K562 (cell line): ENCODE measurements at regions not wholly inside any gene's neighbourhood (a gene's known extent, or its start where the extent isn't known, plus 50 kb on each side); places are given as distances from the start of the nearest gene placed in this dataset.

Experiments used
- ATAC-seq: fragments of 200-7000 bp; cut with Tn5 transposase; 3 replicates; pipeline ENCODE4 v1.9.1; 2020; ENCODE audit warnings: moderate library complexity
- BruUV-seq: library from RNA; stranded (reverse); fragments of 400-500 nt; replicated peaks from 2 replicates; lab custom pipeline; 2021; lab: Mats Ljungman, UMichigan
- CTCF ChIA-PET: fragments of 300-600 bp; formaldehyde crosslinking; extraction: SDS; loops from one replicate; lab custom pipeline; 2021; ENCODE audit warnings: low intra/inter-chr PET ratio; lab: Yijun Ruan, JAX
- POLR2A ChIA-PET: fragments of 300-600, 350-650 bp; sonication (Branson Sonifier 250); formaldehyde crosslinking; extraction: SDS; loops from one replicate; lab custom pipeline; 2021; ENCODE audit warnings: antibody characterized with exemption, inconsistent platforms; lab: Yijun Ruan, JAX
- DNase-seq, 4 experiments: peaks; one replicate each; pipeline versions ENCODE4 v3.0.0 to v3.0.0-alpha.2; 2011 to 2018; ENCODE audit warnings: low spot score in 3 of 4, mixed read lengths in 3 of 4; ENCODE audit errors: extremely low read depth in 1 of 4
- FAIRE-seq: peaks from 2 replicates; lab custom pipeline; 2011; peaks lifted over from hg19 to GRCh38; lab: Jason Lieb, UNC
- H2AFZ ChIP-seq: 2 replicates; pipeline ENCODE4 v1.6.0; 2011; ENCODE audit warnings: low read depth, low read length, control low read depth, inconsistent platforms
- H3K27ac ChIP-seq: fragments of 200-600 bp; 3 replicates; pipeline ENCODE4 v1.8.0; 2011; ENCODE audit warnings: low read depth, mild to moderate bottlenecking, control low read depth, inconsistent platforms, low read length, moderate library complexity, mixed read lengths; ENCODE audit errors: extremely low read depth
- H3K27me3 ChIP-seq, 2 experiments: fragments of 300-600 bp in 1 of 2; 2 replicates in 1 of 2; 3 replicates in 1 of 2; pipeline versions ENCODE4 v1.6.0 to v1.8.0; 2011; ENCODE audit warnings: inconsistent platforms in 2 of 2, low read length in 2 of 2, mild to moderate bottlenecking in 1 of 2, mixed read lengths in 1 of 2, moderate library complexity in 1 of 2; ENCODE audit not compliant: control insufficient read depth in 2 of 2, insufficient read depth in 2 of 2
- H3K36me3 ChIP-seq: fragments of 300-600 bp; 3 replicates; pipeline ENCODE4 v1.8.0; 2011; ENCODE audit warnings: mild to moderate bottlenecking, low read length, inconsistent platforms; ENCODE audit not compliant: control insufficient read depth, insufficient read depth
- H3K4me1 ChIP-seq, 2 experiments: fragments of 200-600 bp in 1 of 2; replicated peaks in 1 of 2; 2 replicates in 1 of 2; 3 replicates in 1 of 2; pipeline versions ENCODE4 v1.5.1 to v1.8.0; 2011; ENCODE audit warnings: inconsistent platforms in 2 of 2, low read length in 2 of 2, mild to moderate bottlenecking in 1 of 2, mixed read lengths in 1 of 2, moderate library complexity in 1 of 2; ENCODE audit not compliant: control insufficient read depth in 2 of 2, insufficient read depth in 2 of 2
- H3K4me2 ChIP-seq: 2 replicates; pipeline ENCODE4 v1.6.1; 2011; ENCODE audit warnings: low read length, control low read depth, inconsistent platforms, mixed read lengths; ENCODE audit not compliant: insufficient read depth
- H3K4me3 ChIP-seq: fragments of 200-600 bp; sonication (generic), shearing (Covaris generic); 2 replicates; pipeline ENCODE4 v1.5.1; 2016; ENCODE audit warnings: control low read depth, inconsistent platforms
- H3K79me2 ChIP-seq: fragments of 200-600 bp; 3 replicates; pipeline ENCODE4 v1.8.0; 2011; ENCODE audit warnings: low read length, inconsistent platforms; ENCODE audit not compliant: control insufficient read depth, insufficient read depth
- H3K9ac ChIP-seq, 2 experiments: 2 replicates each; pipeline versions ENCODE4 v1.6.0 to v1.6.1; 2011; ENCODE audit warnings: low read depth in 2 of 2, low read length in 2 of 2, control low read depth in 1 of 2, inconsistent platforms in 1 of 2, mild to moderate bottlenecking in 1 of 2, mixed read lengths in 1 of 2; ENCODE audit not compliant: insufficient read depth in 1 of 2
- H3K9me1 ChIP-seq: one replicate; pipeline ENCODE4 v1.6.0; 2011; ENCODE audit warnings: inconsistent platforms, mild to moderate bottlenecking, low read length, moderate library complexity; ENCODE audit not compliant: control insufficient read depth, insufficient read depth
- H3K9me3 ChIP-seq: replicated peaks from 2 replicates; pipeline ENCODE4 v1.5.1; 2011; ENCODE audit warnings: low read depth, low read length, inconsistent platforms; ENCODE audit not compliant: control insufficient read depth, insufficient read depth
- H4K20me1 ChIP-seq: replicated peaks from 2 replicates; pipeline ENCODE4 v1.6.1; 2011; ENCODE audit warnings: low read length, inconsistent platforms, mixed read lengths; ENCODE audit not compliant: control insufficient read depth, insufficient read depth
- CHCHD3 ChIP-seq: fragments of 250-450 bp; sonication (Bioruptor Pico); IDR thresholded peaks from 2 replicates; pipeline ENCODE4 v2.1.2; 2022; ENCODE audit warnings: mild to moderate bottlenecking
- CSDE1 ChIP-seq, 2 experiments: fragments of 450-650 bp; IDR thresholded peaks; 2 replicates each; pipeline ENCODE4 v1.6.1; 2016; ENCODE audit warnings: mild to moderate bottlenecking in 1 of 2
- HNRNPH1 ChIP-seq: fragments of 200-400 bp; formaldehyde crosslinking; optimal IDR thresholded peaks from 2 replicates; pipeline ENCODE3; 2017; ENCODE audit warnings: low read depth, mild to moderate bottlenecking, low read length, moderate library complexity
- MECOM ChIP-seq: fragments of 250-450 bp; sonication (Bioruptor Pico); IDR thresholded peaks from 2 replicates; pipeline ENCODE4 v1.8.0; 2022; ENCODE audit warnings: inconsistent platforms
- PTBP1 ChIP-seq: fragments of 200-400 bp; formaldehyde crosslinking; IDR thresholded peaks from 2 replicates; pipeline ENCODE4 v1.6.1; 2017; ENCODE audit warnings: low read depth, low read length
- SMAD4 ChIP-seq: fragments of 250-450 bp; sonication (Bioruptor Pico); conservative IDR thresholded peaks from 2 replicates; pipeline ENCODE4 v1.8.0; 2021; ENCODE audit warnings: inconsistent platforms, mild to moderate bottlenecking, moderate library complexity
- SRSF1 ChIP-seq: fragments of 200-400 bp; formaldehyde crosslinking; IDR thresholded peaks from 2 replicates; pipeline ENCODE4 v1.6.1; 2017; ENCODE audit warnings: mild to moderate bottlenecking, low read depth, low read length, moderate library complexity
- TEAD2 ChIP-seq: fragments of 450-650 bp; IDR thresholded peaks from 2 replicates; pipeline ENCODE4 v1.6.1; 2016; ENCODE audit warnings: missing genetic modification characterization, control low read depth, missing compliant biosample characterization
- TGIF2 ChIP-seq: sonication (generic); formaldehyde crosslinking; IDR thresholded peaks from 2 replicates; pipeline ENCODE4 v1.8.1; 2022; ENCODE audit warnings: mild to moderate bottlenecking, missing genetic modification reagents, moderate library complexity
- WGBS: fragments of 100-300 bp; shearing (Covaris generic); methylation state at CpG from one replicate; pipeline ENCODE4 v1.1.6; 2016; ENCODE audit warnings: low coverage, mixed read lengths; ENCODE audit not compliant: insufficient coverage; ENCODE audit errors: missing lambda C conversion rate; 5-methylcytosine and 5-hydroxymethylcytosine counted together
- in situ Hi-C: fragments of 300-500 bp; cut with MboI; formaldehyde crosslinking; loops from 4 replicates; pipeline ENCODE4 v1.15.0; 2018; ENCODE audit warnings: inconsistent platforms, mixed read lengths
- intact Hi-C: fragments of 100-400 bp; cut with micrococcal nuclease; formaldehyde crosslinking; loops from 2 replicates; pipeline ENCODE4 v1.14.2; 2022
- TF ChIP-seq, protein P1 (sequence below): fragments of 450-650 bp; IDR thresholded peaks from 2 replicates; pipeline ENCODE4 v1.6.1; 2016; ENCODE audit warnings: missing biosample characterization, missing genetic modification characterization
- TF ChIP-seq, protein P2 (sequence below): fragments of 450-650 bp; IDR thresholded peaks from 2 replicates; pipeline ENCODE4 v1.6.1; 2018; ENCODE audit not compliant: partially characterized antibody
- TF ChIP-seq, protein P3 (sequence below): fragments of 200-800 bp; sonication (Bioruptor generic); IDR thresholded peaks from 2 replicates; pipeline ENCODE4 v1.6.1; 2016; ENCODE audit warnings: missing genetic modification characterization, missing compliant biosample characterization

DNA sequence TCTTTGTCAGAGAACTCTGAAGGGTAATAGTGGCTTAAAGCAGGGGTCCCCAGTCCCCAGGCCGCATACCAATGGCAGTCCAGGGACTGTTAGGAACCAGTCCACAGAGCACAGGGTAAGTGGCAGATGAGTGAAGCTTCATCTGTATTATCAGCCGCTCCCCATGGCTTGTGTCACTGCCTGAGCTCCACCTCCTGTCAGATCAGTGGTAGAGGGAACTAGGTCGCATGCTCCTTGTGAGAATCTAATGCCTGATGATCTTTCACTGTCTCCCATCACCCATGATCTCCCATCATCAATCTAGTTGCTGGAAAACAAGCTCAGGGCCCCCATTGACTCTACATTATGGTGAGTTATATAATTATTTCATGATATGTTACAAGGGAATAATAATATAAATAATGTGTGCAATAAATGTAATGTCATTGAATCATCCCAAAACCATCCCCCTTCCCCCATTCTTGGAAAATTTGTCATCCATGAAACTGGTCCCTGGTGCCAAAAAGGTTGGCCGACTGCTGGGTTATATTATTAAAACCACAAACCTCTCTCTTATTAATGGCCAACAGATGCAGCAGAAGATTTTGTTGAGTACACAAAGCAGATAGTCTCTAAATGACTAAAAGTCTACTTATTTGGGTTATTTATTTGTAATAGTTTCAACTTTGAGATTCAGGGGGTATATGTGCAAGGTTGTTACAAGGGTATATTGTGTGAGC, 782.7 kb downstream of the CDH11 start:
- CTCF ChIA-PET = no interaction called here
- Histone ChIP-seq H3K4me1 (no peaks in the 10 kb centered on the region), H3K79me2 (no peaks in the 10 kb centered on the region), H3K9me1 (no peaks in the 10 kb centered on the region), H4K20me1 (no peaks in the 10 kb centered on the region), H3K4me3 (no peak overlapping the region), H3K27ac (no peak overlapping the region), H3K9ac (no peak overlapping the region), H3K4me2 (no peak overlapping the region), H2AFZ (no peak overlapping the region), H3K36me3 (no peaks in the 10 kb centered on the region), H3K27me3 (no peaks in the 10 kb centered on the region), H3K9me3 (no peaks in the 10 kb centered on the region)
- ATAC-seq = no peak
- 4% methylated on average over 4 of the region's 4 CpGs for WGBS
- POLR2A ChIA-PET = no interaction called here
- BruUV-seq = no TSS peak
- FAIRE-seq = no peak
- intact Hi-C loops (no loop called here), in situ Hi-C loops (no loop called here)
- DNase-seq = no peak
- TF ChIP-seq SMAD4 (CRISPR knock-in tag) (no peak), CHCHD3 (CRISPR knock-in tag) (no peak), HNRNPH1 (no peak), SRSF1 (no peak), PTBP1 (no peak), CSDE1 (IDR thresholded peaks at IDR 0.05) (no peak), MECOM (no peak), TGIF2 (CRISPR knock-in tag) (no peak), TEAD2 (tag) (no peak)
- TF ChIP-seq, protein P1, sequence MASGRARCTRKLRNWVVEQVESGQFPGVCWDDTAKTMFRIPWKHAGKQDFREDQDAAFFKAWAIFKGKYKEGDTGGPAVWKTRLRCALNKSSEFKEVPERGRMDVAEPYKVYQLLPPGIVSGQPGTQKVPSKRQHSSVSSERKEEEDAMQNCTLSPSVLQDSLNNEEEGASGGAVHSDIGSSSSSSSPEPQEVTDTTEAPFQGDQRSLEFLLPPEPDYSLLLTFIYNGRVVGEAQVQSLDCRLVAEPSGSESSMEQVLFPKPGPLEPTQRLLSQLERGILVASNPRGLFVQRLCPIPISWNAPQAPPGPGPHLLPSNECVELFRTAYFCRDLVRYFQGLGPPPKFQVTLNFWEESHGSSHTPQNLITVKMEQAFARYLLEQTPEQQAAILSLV (tag) = no peak
- TF ChIP-seq, protein P2, sequence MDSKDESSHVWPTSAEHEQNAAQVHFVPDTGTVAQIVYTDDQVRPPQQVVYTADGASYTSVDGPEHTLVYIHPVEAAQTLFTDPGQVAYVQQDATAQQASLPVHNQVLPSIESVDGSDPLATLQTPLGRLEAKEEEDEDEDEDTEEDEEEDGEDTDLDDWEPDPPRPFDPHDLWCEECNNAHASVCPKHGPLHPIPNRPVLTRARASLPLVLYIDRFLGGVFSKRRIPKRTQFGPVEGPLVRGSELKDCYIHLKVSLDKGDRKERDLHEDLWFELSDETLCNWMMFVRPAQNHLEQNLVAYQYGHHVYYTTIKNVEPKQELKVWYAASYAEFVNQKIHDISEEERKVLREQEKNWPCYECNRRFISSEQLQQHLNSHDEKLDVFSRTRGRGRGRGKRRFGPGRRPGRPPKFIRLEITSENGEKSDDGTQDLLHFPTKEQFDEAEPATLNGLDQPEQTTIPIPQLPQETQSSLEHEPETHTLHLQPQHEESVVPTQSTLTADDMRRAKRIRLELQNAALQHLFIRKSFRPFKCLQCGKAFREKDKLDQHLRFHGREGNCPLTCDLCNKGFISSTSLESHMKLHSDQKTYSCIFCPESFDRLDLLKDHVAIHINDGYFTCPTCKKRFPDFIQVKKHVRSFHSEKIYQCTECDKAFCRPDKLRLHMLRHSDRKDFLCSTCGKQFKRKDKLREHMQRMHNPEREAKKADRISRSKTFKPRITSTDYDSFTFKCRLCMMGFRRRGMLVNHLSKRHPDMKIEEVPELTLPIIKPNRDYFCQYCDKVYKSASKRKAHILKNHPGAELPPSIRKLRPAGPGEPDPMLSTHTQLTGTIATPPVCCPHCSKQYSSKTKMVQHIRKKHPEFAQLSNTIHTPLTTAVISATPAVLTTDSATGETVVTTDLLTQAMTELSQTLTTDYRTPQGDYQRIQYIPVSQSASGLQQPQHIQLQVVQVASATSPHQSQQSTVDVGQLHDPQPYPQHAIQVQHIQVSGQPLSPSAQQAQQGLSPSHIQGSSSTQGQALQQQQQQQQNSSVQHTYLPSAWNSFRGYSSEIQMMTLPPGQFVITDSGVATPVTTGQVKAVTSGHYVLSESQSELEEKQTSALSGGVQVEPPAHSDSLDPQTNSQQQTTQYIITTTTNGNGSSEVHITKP = no peak
- TF ChIP-seq, protein P3, sequence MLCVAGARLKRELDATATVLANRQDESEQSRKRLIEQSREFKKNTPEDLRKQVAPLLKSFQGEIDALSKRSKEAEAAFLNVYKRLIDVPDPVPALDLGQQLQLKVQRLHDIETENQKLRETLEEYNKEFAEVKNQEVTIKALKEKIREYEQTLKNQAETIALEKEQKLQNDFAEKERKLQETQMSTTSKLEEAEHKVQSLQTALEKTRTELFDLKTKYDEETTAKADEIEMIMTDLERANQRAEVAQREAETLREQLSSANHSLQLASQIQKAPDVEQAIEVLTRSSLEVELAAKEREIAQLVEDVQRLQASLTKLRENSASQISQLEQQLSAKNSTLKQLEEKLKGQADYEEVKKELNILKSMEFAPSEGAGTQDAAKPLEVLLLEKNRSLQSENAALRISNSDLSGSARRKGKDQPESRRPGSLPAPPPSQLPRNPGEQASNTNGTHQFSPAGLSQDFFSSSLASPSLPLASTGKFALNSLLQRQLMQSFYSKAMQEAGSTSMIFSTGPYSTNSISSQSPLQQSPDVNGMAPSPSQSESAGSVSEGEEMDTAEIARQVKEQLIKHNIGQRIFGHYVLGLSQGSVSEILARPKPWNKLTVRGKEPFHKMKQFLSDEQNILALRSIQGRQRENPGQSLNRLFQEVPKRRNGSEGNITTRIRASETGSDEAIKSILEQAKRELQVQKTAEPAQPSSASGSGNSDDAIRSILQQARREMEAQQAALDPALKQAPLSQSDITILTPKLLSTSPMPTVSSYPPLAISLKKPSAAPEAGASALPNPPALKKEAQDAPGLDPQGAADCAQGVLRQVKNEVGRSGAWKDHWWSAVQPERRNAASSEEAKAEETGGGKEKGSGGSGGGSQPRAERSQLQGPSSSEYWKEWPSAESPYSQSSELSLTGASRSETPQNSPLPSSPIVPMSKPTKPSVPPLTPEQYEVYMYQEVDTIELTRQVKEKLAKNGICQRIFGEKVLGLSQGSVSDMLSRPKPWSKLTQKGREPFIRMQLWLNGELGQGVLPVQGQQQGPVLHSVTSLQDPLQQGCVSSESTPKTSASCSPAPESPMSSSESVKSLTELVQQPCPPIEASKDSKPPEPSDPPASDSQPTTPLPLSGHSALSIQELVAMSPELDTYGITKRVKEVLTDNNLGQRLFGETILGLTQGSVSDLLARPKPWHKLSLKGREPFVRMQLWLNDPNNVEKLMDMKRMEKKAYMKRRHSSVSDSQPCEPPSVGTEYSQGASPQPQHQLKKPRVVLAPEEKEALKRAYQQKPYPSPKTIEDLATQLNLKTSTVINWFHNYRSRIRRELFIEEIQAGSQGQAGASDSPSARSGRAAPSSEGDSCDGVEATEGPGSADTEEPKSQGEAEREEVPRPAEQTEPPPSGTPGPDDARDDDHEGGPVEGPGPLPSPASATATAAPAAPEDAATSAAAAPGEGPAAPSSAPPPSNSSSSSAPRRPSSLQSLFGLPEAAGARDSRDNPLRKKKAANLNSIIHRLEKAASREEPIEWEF (CRISPR knock-in tag) = no peak
